GM12878 (cell line): ENCODE measurements at regions not wholly inside any gene's neighbourhood (a gene's known extent, or its start where the extent isn't known, plus 50 kb on each side); places are given as distances from the start of the nearest gene placed in this dataset.

Source experiments
- ATAC-seq: fragments of 200-7000 bp; cut with Tn5 transposase; 3 replicates; pipeline ENCODE4 v1.9.1; 2020; ENCODE audit warnings: mild to moderate bottlenecking, moderate library complexity
- BruUV-seq: library from RNA; stranded (reverse); fragments of 400-500 nt; replicated peaks from 2 replicates; lab custom pipeline; 2021; lab: Mats Ljungman, UMichigan
- CTCF ChIA-PET: fragments of 300-600 bp; sonication (Branson Sonifier 250); formaldehyde crosslinking; extraction: SDS; loops from one replicate; lab custom pipeline; 2021; ENCODE audit warnings: inconsistent platforms; lab: Yijun Ruan, JAX
- POLR2A ChIA-PET: fragments of 350-600 bp; formaldehyde crosslinking; extraction: SDS; loops from one replicate; lab custom pipeline; 2021; ENCODE audit warnings: inconsistent platforms; lab: Charles Lee
- RAD21 ChIA-PET: fragments of 300-600 bp; sonication (Branson Sonifier 250); formaldehyde crosslinking; loops from one replicate; lab custom pipeline; 2023; ENCODE audit warnings: antibody characterized with exemption; ENCODE audit not compliant: unreplicated experiment; lab: Charles Lee
- SMC1A ChIA-PET: fragments of 300-600 bp; sonication (Branson Sonifier 250); formaldehyde crosslinking; loops from one replicate; lab custom pipeline; 2023; ENCODE audit not compliant: unreplicated experiment, uncharacterized antibody; lab: Charles Lee
- DNase-seq: peaks from one replicate; pipeline ENCODE4 v3.0.0-alpha.2; 2011; ENCODE audit warnings: low read depth, low spot score
- FAIRE-seq: peaks from 3 replicates; lab custom pipeline; 2011; peaks lifted over from hg19 to GRCh38; lab: Jason Lieb, UNC
- H2AFZ ChIP-seq: 2 replicates; pipeline ENCODE4 v1.6.0; 2011; ENCODE audit warnings: low read depth, low read length, control low read depth; ENCODE audit not compliant: control insufficient read depth
- H3K27ac ChIP-seq: 2 replicates; pipeline ENCODE4 v1.5.1; 2011; ENCODE audit warnings: control low read depth; ENCODE audit not compliant: control insufficient read depth, insufficient read depth
- H3K27me3 ChIP-seq, 2 experiments: replicated peaks in 1 of 2; 2 replicates each; pipeline versions ENCODE4 v1.6.0 to v1.6.1; 2011; ENCODE audit warnings: low read length in 1 of 2; ENCODE audit not compliant: control insufficient read depth in 2 of 2, insufficient read depth in 2 of 2
- H3K36me3 ChIP-seq, 2 experiments: 2 replicates each; pipeline ENCODE4 v1.5.1; 2011; ENCODE audit warnings: low read length in 1 of 2; ENCODE audit not compliant: control insufficient read depth in 2 of 2, insufficient read depth in 2 of 2
- H3K4me1 ChIP-seq: 2 replicates; pipeline ENCODE4 v1.6.1; 2011; ENCODE audit warnings: mild to moderate bottlenecking, low read length, moderate library complexity, mixed read lengths; ENCODE audit not compliant: control insufficient read depth, insufficient read depth
- H3K4me2 ChIP-seq: 2 replicates; pipeline ENCODE4 v1.6.0; 2011; ENCODE audit warnings: control low read depth; ENCODE audit not compliant: control insufficient read depth, insufficient read depth
- H3K4me3 ChIP-seq: fragments of 200-600 bp; sonication (generic); 2 replicates; pipeline ENCODE4 v1.5.1; 2016
- H3K79me2 ChIP-seq: 2 replicates; pipeline ENCODE4 v1.6.0; 2011; ENCODE audit warnings: low read length; ENCODE audit not compliant: control insufficient read depth, insufficient read depth
- H3K9ac ChIP-seq: 2 replicates; pipeline ENCODE4 v1.8.0; 2011; ENCODE audit warnings: low read length, control low read depth, mixed read lengths; ENCODE audit not compliant: control insufficient read depth, insufficient read depth
- H3K9me3 ChIP-seq: replicated peaks from 3 replicates; pipeline ENCODE4 v1.5.1; 2011; ENCODE audit warnings: mild to moderate bottlenecking, low read length; ENCODE audit not compliant: control insufficient read depth, insufficient read depth
- H4K20me1 ChIP-seq: 2 replicates; pipeline ENCODE4 v1.6.0; 2011; ENCODE audit not compliant: control insufficient read depth, insufficient read depth
- CBFB ChIP-seq: IDR thresholded peaks from 2 replicates; pipeline ENCODE4 v1.6.1; 2016; ENCODE audit warnings: antibody characterized with exemption, low read depth
- CBX3 ChIP-seq: fragments of 200-600 bp; sonication (generic); IDR thresholded peaks from 2 replicates; pipeline ENCODE4 v1.6.1; 2016; ENCODE audit warnings: low read depth, borderline replicate concordance
- GABPA ChIP-seq: IDR thresholded peaks from 2 replicates; pipeline ENCODE4 v1.6.1; 2014; ENCODE audit warnings: antibody characterized with exemption, low read depth, mild to moderate bottlenecking, inconsistent platforms
- IKZF1 ChIP-seq: fragments of 450-650 bp; conservative IDR thresholded peaks from 2 replicates; pipeline ENCODE4 v1.6.1; 2017; ENCODE audit warnings: antibody characterized with exemption, mild to moderate bottlenecking
- MXI1 ChIP-seq: fragments of 150-350 bp; IDR thresholded peaks from 2 replicates; pipeline ENCODE4 v1.6.1; 2011; ENCODE audit warnings: low read depth, mild to moderate bottlenecking, inconsistent platforms, low read length, improper control_type of control experiment
- MYB ChIP-seq: fragments of 150-350 bp; IDR thresholded peaks from 2 replicates; pipeline ENCODE4 v1.6.1; 2014; ENCODE audit warnings: mild to moderate bottlenecking, low read depth, low read length, borderline replicate concordance
- NFXL1 ChIP-seq: fragments of 450-650 bp; IDR thresholded peaks from 2 replicates; pipeline ENCODE4 v1.6.1; 2017; ENCODE audit warnings: antibody characterized with exemption, mild to moderate bottlenecking, borderline replicate concordance
- NR2C1 ChIP-seq: fragments of 450-650 bp; IDR thresholded peaks from 2 replicates; pipeline ENCODE4 v1.6.1; 2017; ENCODE audit warnings: antibody characterized with exemption, mild to moderate bottlenecking, moderate library complexity
- RELA ChIP-seq: fragments of 450-650 bp; IDR thresholded peaks from 2 replicates; pipeline ENCODE4 v1.8.0; 2014; ENCODE audit warnings: borderline replicate concordance; ENCODE audit not compliant: partially characterized antibody
- WRNIP1 ChIP-seq: IDR thresholded peaks from 2 replicates; pipeline ENCODE4 v1.6.1; 2011; ENCODE audit warnings: low read depth, low read length, improper control_type of control experiment, borderline replicate concordance
- ZNF217 ChIP-seq: fragments of 450-650 bp; IDR thresholded peaks from 2 replicates; pipeline ENCODE4 v1.6.1; 2017; ENCODE audit warnings: antibody characterized with exemption, mild to moderate bottlenecking
- ZNF24 ChIP-seq: fragments of 450-650 bp; IDR thresholded peaks from 2 replicates; pipeline ENCODE4 v1.6.1; 2017; ENCODE audit warnings: antibody characterized with exemption, mild to moderate bottlenecking
- WGBS: methylation state at CpG from one replicate; pipeline ENCODE4 v1.1.6; 2016; ENCODE audit warnings: low lambda C conversion rate; ENCODE audit not compliant: insufficient replicate concordance, insufficient coverage; ENCODE audit errors: missing lambda C conversion rate; 5-methylcytosine and 5-hydroxymethylcytosine counted together
- in situ Hi-C: fragments of 300-500 bp; cut with MboI; formaldehyde crosslinking; loops from 9 replicates; pipeline ENCODE4 v1.14.3; 2018; ENCODE audit warnings: mixed read lengths
- intact Hi-C: fragments of 100-400 bp; cut with micrococcal nuclease; formaldehyde crosslinking; loops from one replicate; pipeline ENCODE4 v1.14.2; 2022; ENCODE audit not compliant: unreplicated experiment
- TF ChIP-seq, protein P1 (sequence below): fragments of 450-650 bp; IDR thresholded peaks from 2 replicates; pipeline ENCODE4 v1.6.1; 2016; ENCODE audit warnings: mild to moderate bottlenecking
- TF ChIP-seq, protein P2 (sequence below): fragments of 450-650 bp; IDR thresholded peaks from 2 replicates; pipeline ENCODE4 v1.6.1; 2017; ENCODE audit warnings: low read depth, mild to moderate bottlenecking, moderate library complexity

DNA sequence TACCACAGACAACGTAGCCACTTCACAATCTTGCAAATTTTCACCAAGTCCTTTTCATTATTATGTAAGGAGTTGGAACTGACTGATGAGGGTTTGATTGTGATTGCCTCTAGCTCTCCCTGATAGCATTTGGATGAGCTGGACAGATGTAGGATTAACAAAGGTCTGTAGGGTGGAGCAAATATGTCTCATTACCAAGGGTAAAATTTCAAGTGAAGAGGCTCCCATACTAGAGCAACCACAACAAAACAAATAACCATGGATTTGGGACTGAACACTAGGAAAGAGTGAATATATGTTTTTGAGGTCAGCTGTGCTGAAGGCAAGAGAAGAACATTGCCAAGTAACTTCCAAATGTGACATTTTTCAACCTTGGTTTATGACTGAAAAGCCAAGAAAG, 281.7 kb downstream of the NEBL start:
- Histone ChIP-seq H3K4me2 (no peak overlapping the region), H3K36me3 (no peaks in the 10 kb centered on the region), H3K27ac (no peak overlapping the region), H2AFZ (no peak overlapping the region), H3K9me3 (no peaks in the 10 kb centered on the region; the same call in 2 of the 3 replicates), H3K4me3 (no peak overlapping the region), H3K4me1 (no peaks in the 10 kb centered on the region), H3K27me3 (no peaks in the 10 kb centered on the region), H4K20me1 (no peaks in the 10 kb centered on the region), H3K9ac (no peak overlapping the region), H3K79me2 (no peaks in the 10 kb centered on the region)
- CTCF ChIA-PET: no interaction called here
- RAD21 ChIA-PET: interaction anchor here (0.5 kb wide), 1 partner anchor 1068 kb away, joined by 3 read pairs; no protein-coding TSS in a partner anchor
- POLR2A ChIA-PET: no interaction called here
- BruUV-seq: no TSS peak
- in situ Hi-C loops (no loop called here), intact Hi-C loops (no loop called here)
- no peak for DNase-seq
- TF ChIP-seq MXI1 (no peak), WRNIP1 (no peak)
- TF ChIP-seq, protein P1, sequence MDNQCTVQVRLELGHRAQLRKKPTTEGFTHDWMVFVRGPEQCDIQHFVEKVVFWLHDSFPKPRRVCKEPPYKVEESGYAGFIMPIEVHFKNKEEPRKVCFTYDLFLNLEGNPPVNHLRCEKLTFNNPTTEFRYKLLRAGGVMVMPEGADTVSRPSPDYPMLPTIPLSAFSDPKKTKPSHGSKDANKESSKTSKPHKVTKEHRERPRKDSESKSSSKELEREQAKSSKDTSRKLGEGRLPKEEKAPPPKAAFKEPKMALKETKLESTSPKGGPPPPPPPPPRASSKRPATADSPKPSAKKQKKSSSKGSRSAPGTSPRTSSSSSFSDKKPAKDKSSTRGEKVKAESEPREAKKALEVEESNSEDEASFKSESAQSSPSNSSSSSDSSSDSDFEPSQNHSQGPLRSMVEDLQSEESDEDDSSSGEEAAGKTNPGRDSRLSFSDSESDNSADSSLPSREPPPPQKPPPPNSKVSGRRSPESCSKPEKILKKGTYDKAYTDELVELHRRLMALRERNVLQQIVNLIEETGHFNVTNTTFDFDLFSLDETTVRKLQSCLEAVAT: no peak
- WGBS: 0% methylated on average over 1 of the region's 1 CpG
- SMC1A ChIA-PET: interaction anchor here (1.1 to 1.6 kb wide), 2 partner anchors 9 to 803 kb away, joined by 3 read pairs; no protein-coding TSS in a partner anchor
- no peak for ATAC-seq
- no peak for FAIRE-seq

DNA sequence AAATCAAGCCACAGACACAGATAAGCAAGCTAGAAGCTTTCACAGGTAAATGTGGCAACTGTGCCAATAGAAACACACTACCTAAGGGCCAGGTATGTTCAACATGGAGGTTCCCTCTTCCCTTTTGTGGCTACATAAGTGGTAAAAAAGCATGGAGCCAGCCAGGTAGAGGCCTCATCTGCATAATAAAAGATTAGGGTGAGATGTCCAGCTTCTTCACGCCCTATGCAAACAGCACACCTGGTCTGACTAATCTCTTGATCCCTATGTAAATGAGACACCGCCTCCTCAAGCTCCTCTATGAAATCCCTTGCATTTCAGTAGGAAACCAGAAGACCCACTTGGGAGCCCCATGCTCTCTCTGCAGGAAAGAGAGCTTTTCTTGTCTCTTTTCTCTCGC, 282.2 kb downstream of the NEBL start:
- H3K27ac ChIP-seq: no peak overlapping the region
- no peak for TF ChIP-seq GABPA
- TF ChIP-seq ZNF24: no peak
- no peak for TF ChIP-seq MYB
- TF ChIP-seq NFXL1: no peak
- TF ChIP-seq ZNF217: no peak
- no peak for TF ChIP-seq CBX3
- no peak for TF ChIP-seq NR2C1
- TF ChIP-seq, protein P2, sequence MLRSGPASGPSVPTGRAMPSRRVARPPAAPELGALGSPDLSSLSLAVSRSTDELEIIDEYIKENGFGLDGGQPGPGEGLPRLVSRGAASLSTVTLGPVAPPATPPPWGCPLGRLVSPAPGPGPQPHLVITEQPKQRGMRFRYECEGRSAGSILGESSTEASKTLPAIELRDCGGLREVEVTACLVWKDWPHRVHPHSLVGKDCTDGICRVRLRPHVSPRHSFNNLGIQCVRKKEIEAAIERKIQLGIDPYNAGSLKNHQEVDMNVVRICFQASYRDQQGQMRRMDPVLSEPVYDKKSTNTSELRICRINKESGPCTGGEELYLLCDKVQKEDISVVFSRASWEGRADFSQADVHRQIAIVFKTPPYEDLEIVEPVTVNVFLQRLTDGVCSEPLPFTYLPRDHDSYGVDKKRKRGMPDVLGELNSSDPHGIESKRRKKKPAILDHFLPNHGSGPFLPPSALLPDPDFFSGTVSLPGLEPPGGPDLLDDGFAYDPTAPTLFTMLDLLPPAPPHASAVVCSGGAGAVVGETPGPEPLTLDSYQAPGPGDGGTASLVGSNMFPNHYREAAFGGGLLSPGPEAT: no peak
- no peak for TF ChIP-seq RELA
- TF ChIP-seq CBFB: no peak
- TF ChIP-seq IKZF1: no peak

More for the DNA sequence above, 282.2 kb downstream of the NEBL start:
- 3% methylated on average over 3 of the region's 3 CpGs for WGBS
- POLR2A ChIA-PET: no interaction called here
- Histone ChIP-seq H3K4me2 (no peak overlapping the region), H3K36me3 (no peaks in the 10 kb centered on the region), H3K4me3 (no peak overlapping the region), H3K79me2 (no peaks in the 10 kb centered on the region), H3K9ac (no peak overlapping the region), H3K27me3 (no peaks in the 10 kb centered on the region), H3K4me1 (no peaks in the 10 kb centered on the region), H3K9me3 (no peaks in the 10 kb centered on the region; the same call in 2 of the 3 replicates), H2AFZ (no peak overlapping the region), H4K20me1 (no peaks in the 10 kb centered on the region)
- ATAC-seq (no peak), DNase-seq (no peak), FAIRE-seq (no peak)
- in situ Hi-C loops: no loop called here
- intact Hi-C loops: no loop called here
- RAD21 ChIA-PET: no interaction called here
- BruUV-seq: no TSS peak
- CTCF ChIA-PET: interaction anchor here (0.9 kb wide), 1 partner anchor 17 kb away, joined by 3 read pairs; no protein-coding TSS in a partner anchor
- SMC1A ChIA-PET: interaction anchor here (1.1 to 1.6 kb wide), 2 partner anchors 9 to 803 kb away, joined by 3 read pairs; no protein-coding TSS in a partner anchor
